ENCODE measurements at regions not wholly inside any gene's neighbourhood (a gene's known extent, or its start where the extent isn't known, plus 50 kb on each side); places are given as distances from the start of the nearest gene placed in this dataset.
A peak's percentile ranks its signal among the peaks of the same experiment; 100 is the strongest.
"Not testable (repeated sequence)": the region's sequence is repeated elsewhere in the genome, so short reads cannot be mapped to it uniquely, and the experiment has no call there.

GRCh38 chr9:30289435-30289834, 2095.0 kb upstream of the ACO1 start:
- DNase-seq = no peak

DNA sequence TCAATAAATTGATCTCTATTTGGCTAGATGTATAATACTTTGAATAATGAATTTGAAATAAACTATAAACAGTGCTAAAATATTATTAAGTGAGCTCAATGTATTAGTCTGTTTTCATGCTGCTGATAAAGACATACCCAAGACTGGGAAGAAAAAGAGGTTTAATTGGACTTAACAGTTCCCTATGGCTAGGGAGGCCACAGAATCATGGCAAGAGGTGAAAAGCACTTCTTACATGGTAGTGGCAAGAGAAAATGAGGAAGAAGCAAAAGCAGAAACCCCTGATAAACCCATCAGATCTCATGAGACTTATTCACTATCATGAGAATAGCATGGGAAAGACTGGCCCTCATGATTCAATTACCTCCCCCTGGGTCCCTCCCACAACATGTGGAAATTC, 2092.4 kb upstream of the ACO1 start:
- not testable (repeated sequence) for DNase-seq

- no peak for DNase-seq
These were observed 2091.2 kb upstream of the ACO1 start for GRCh38 chr9:30293231-30293630.

- no peak for DNase-seq
These were observed 2085.2 kb upstream of the ACO1 start for GRCh38 chr9:30299126-30299780.

DNA sequence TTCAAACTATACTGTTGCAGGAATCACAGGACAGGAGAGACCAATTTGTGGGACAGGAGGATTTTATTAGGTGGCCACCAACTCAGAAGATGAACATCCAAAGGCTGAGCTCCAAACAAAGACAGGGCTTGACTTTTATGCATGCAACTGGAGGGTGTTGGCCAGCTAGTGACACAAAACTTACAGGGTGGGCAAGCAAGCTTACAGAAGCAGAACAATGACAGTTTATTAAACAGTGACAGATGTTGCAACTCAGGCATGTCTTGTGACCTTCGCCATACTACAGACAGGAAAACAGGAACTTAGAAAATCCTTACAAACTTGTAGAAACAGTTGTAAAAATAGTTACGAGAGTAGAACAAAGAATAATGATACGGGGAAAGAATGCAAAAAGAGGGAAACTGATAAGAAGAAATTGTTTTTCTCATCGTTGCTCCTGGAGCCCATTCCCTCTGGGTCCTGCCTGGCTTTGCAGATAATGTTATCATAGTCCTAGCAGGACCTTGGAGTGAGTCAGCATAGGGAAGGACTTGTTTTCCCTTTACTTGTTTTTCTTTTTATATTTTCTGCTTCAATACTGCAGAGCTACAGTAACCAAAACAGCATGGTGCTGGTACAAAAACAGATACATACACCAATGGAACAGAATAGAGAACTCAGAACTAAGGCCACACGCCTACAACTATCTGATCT, 2083.0 kb upstream of the ACO1 start:
- peak; percentile 5 for DNase-seq

GRCh38 chr9:30310711-30311110, 2073.7 kb upstream of the ACO1 start:
- no peak for DNase-seq

DNA sequence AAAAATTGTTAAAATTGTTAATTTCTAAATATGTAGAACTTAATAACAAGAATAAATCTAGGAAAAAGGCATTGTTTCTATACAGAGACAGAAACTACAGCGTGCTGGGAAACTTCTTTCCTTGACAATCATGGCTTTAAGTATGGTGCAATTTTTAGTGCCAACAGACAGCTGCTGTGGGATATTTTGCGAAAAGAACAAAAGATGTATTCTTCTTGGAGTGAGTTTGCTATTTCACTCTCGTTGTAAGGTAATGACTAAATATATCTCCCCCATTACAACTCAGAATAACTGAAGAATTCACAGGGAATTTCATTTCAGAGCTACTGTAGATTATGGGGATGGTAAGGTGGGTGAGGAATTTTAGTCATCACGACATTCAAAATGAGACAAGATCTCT, 2055.0 kb upstream of the ACO1 start:
- DNase-seq = no peak

DNA sequence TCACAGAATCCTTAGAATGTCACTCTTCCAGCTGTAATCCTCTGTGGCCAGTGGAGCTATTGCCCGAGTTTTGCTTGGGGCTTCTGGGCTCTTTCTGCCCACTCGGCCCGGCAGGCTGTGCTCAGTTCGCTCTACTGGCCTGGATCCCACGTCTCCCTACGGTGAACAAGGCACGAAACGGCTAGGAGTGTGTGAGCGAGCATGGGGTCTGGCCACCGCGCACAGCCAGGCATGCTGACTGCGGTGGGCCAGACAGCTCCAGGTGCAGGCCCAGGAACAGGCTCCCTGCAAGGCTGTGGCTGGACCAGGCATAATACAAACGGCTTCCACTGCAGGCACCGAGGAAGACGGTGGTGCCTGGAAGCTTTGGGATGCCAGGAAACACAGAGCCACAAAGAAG, 2035.5 kb upstream of the ACO1 start:
- no peak for DNase-seq

DNA sequence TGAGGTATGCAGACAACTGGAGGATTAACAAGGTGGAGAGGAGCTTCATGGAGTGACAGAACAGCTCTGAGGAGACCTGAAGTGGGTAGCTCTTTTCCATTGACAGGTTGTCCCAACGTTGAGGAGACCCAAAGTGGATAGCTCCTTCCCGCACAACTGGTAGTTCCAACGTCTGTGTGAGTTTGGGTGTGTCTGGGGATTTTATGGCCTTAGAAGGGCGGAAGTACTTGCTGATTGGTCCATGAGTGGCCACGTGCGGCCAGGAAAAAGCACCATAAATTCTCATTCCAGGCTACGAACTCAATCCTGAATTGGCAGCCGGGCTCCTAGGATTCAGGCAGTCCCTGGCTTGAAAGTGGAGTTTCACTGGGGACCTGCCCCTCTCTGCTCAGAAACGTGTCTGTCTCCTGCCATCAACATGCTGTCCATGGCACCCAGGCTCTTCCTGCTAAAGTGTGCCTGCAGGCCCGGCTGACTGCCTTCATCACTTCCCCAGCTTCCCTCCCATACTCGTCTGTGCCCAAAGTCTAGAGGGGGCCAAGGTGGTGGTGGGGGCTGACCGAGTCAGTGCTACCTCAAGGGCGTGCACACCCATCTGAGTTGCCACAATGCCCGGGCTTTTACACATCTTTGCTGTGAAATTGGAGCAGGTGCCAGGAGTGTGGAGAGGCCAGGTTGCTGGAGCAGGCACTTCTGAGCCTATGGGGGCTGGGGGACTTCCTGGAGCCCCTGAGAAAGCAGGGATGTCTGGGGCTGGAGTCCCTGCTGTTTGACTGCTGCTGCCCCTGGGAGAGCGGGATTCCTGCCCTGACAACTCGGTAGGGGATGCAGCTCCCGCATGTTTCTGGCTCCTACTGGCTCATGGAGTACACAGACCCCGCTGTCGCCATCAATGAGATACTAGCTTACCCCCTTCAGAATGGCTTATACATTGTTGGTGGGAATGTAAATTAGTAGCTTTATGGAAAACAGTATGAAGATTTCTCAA, 2034.6 kb upstream of the ACO1 start:
- no peak for DNase-seq

DNA sequence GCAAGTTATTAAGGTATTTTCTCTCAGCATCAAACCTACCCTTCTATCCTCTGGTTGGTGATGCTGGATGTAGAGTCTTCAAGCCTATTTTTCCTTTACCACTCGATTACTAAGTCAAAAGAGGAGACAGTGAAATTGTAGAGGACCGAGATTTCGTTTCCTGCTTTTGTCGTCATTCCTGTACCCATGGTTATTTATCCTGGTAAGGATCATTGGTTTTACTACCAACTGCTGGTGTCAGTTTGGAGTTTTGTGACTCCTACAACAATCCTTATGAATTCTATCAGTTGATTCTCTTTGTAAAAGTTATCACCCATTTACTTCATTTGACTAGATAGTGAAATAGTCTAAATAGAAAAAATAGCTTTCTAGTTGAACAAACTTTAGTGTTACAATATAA, 2028.2 kb upstream of the ACO1 start:
- no peak for DNase-seq

- DNase-seq = no peak
These were observed 2022.1 kb upstream of the ACO1 start for GRCh38 chr9:30362373-30362772.

GRCh38 chr9:30366140-30366539, 2018.3 kb upstream of the ACO1 start:
- DNase-seq = not testable (repeated sequence)

DNA sequence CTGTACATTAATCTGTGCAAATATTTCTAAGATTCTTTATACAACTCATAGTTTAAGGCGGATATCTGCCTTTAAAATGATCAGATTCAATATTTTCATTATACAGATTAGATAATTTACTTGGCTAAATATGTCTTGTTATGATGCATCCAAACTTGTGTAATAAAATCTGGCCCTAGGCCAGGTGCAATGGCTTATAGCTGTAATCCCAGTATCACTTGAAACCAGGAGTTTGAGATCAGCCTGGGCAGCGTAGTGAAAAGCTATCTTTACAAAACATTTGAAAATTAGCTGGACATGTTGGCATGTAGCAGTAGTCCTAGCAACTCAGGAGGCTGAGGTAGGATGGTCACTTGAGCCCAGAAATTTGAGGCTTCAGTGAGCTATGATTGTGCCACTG, 2002.2 kb upstream of the ACO1 start:
- DNase-seq = peak; percentile 18

DNA sequence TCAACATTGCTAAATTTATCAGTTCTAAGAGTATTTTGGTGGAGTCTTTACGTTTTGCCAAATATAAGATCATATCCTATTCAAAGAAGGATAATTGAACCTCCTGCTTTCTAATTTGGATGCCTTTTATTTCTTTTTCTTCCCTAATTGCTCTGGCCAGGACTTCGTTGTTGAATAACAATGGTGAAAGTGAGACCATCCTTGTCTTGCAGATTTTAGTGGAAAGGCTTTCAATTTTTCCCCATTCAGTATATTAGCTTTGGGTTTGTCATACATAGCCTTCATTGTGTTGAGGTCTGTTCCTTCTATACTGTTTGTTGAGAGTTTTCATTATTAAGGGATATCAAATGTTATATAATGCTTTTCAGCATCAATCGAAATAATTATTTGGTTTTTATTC, 1974.2 kb upstream of the ACO1 start:
- DNase-seq = no peak

DNA sequence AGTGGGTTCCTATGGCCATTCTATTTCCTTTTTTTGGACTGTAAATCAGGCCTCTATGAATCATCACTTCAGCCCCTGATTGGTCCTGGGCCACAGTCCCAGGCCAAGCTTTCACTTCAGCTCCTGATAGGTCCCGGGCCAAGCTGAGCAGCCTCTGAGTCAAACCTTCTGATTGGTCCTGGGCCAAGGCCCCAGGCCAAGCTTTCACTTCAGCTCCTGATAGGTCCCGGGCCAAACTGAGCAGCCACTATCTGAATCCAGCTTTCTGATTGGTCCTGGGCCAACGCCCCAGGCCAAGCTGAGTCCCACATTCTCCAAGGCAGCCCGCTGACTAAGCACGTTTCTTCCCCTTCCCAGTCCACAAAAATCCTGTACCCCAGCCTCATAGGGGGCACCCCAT, 1972.9 kb upstream of the ACO1 start:
- DNase-seq = no peak

DNA sequence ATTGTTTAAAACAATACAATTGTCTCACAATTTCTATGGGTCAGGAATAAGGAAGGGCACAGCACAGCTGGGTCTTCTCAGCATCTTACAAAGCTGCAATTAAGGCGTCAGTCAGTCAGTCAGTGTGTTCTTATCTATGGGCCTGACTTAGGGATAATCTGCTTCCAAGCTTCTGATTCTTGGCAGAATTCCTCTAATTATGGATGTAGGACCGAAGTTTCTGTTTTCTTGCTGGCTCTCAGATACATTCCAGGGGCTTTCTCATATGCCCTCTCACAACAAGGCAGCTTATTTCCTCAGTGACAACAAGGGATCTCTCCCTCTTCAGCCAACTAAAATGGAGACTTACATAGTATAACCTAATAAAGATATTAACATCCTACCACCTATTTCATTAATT, 1925.3 kb upstream of the ACO1 start:
- no peak for DNase-seq

DNA sequence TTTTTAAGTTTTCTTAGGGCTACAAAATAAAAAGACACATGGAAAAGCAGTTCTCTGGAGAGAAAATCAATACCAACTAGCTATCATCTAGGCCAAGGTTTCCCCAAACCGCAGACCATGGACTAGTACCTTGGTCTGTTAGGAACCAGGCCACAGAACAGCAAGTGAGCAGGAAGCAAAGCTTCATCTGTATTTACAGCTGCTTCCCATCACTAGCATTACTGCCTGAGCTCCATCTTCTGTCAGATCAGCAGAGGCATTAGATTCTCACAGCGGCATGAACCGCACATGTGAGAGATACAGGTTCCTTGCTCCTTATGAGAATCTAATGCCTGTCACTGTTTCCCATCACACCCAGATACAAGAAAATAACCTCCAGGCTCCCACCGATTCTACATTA, 1907.6 kb upstream of the ACO1 start:
- no peak for DNase-seq

GRCh38 chr9:30478684-30479083, 1905.8 kb upstream of the ACO1 start:
- DNase-seq = no peak

DNA sequence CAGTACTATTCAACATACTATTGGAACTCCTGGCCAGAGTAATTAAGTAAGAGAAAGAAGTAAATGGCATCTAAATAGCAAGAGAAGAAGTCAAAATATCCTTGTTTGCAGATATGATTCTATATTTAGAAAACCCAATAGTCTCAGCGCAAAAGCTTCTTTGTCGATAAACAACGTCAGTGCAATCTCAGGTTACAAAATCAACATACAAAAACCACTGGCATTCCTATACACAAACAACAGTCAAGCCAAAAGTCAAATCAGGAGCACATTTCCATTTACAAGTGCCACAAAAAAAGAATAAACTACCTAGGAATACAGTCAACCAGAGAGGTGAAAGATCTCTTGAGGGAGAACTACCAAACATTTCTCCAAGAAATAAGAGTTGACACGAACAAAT, 1901.9 kb upstream of the ACO1 start:
- DNase-seq = peak; percentile 45

DNA sequence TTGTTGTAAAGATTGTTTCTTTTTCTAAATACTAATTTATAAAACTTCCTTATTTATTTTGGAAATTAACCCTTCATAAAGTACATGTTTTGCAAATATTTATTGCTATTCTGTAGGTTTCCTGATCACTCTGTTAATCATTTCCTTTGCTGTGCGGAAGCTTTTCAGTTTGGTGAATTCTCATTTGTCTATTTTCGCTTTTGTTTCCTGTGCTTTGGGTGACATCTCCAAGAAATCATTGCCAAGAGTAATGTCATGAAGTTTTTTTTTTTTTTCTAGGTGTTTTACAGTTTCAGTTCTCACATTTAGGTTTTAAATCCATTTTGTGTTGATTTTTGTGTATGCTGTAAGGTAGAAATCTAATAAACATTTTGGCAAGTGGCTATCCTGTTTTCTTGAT, 1899.8 kb upstream of the ACO1 start:
- DNase-seq = no peak

DNA sequence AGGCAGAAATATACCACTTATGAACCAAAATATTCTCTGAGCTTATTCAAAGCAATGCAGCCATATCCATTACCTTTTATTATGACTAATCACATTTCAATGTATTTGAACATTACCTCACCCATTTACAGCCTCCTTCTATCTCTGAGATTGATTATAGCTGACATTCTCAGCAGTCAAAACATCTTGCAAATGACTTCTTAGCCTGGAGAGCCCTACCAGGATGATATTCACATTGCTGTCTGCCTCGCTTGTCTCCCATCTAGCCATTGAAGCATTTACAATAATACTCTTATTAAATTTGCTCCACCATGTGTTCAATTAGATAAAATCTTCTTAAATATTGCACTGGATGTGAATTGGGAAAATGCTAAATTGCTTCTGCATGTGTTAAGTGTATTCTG, 1879.9 kb upstream of the ACO1 start:
- DNase-seq = no peak

- no peak for DNase-seq
These were observed 1879.1 kb upstream of the ACO1 start for GRCh38 chr9:30505311-30505710.

DNA sequence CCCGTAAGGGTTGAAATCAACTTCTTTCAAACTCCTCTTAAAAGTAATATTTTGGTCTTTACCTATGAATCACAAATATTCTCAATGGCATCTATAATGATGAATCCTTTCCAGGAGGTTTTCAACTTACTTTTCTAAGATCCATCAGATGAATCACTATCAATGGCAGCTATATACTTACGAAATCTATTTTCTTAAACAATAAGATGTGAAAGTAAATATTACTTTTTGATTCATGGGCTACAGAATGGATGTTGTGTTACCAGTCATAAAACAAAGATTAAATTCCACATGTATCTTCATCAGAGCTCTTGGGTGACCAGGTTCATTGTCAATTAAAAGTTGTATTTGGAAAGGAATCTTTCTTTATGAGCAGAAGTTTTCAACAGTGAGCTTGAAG, 1877.7 kb upstream of the ACO1 start:
- no peak for DNase-seq

DNA sequence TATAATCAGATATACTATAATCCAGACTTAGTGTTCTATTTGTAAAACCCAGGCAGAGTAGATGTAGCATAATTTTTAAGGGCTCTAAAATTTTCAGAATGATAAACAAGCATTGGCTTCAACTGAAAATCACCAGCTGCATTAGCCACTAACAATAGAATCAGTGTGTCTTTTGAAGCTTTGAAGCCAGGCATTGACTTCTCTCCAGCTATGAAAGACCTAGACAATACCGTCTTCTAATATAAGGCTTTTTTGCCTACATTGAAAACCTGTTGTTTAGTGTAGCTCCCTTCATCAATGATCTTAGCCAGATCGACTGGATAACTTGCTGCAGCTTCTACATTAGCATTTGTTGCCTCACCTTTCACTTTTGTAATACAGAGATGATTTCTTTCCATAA, 1877.3 kb upstream of the ACO1 start:
- no peak for DNase-seq
